Fibroblast of lung (primary cell): ENCODE measurements at regions not wholly inside any gene's neighbourhood (a gene's known extent, or its start where the extent isn't known, plus 50 kb on each side); places are given as distances from the start of the nearest gene placed in this dataset.

Experiments used
- CTCF ChIP-seq, 2 donors: IDR thresholded peaks in 1 of 2; conservative IDR thresholded peaks in 1 of 2; 1 replicate in 1 of 2; 2 replicates in 1 of 2; pipeline ENCODE4 v1.5.1; 2011 to 2012; ENCODE audit warnings: low read length in 2 of 2, control low read depth in 1 of 2, inconsistent platforms in 1 of 2, low read depth in 1 of 2, mild to moderate bottlenecking in 1 of 2
- EZH2 ChIP-seq: IDR thresholded peaks from 2 replicates; pipeline ENCODE4 v1.5.1; 2012; ENCODE audit warnings: low read length, control low read depth, mild to moderate bottlenecking; ENCODE audit errors: missing control alignments

GRCh38 chr2:5442736-5443135, 249.4 kb upstream of the SOX11 start:
- TF ChIP-seq CTCF (conservative IDR thresholded peaks at IDR 0.05 in 1 of 2, IDR thresholded peaks at IDR 0.05 in 1 of 2; ENCODE audit: low read depth in 1 of 2, low read length in 2 of 2) (no peak), EZH2 (no peak)
